GM13977 (cell line): ENCODE measurements at regions not wholly inside any gene's neighbourhood (a gene's known extent, or its start where the extent isn't known, plus 50 kb on each side); places are given as distances from the start of the nearest gene placed in this dataset.
A peak's percentile ranks its signal among the peaks of the same experiment; 100 is the strongest.
"Not testable (repeated sequence)": the region's sequence is repeated elsewhere in the genome, so short reads cannot be mapped to it uniquely, and the experiment has no call there.

ENCODE experiments used
- DNase-seq: peaks from one replicate; pipeline ENCODE4 v3.0.0; 2012; ENCODE audit warnings: low spot score
- in situ Hi-C: fragments of 300-500 bp; cut with MboI; formaldehyde crosslinking; loops from one replicate; pipeline ENCODE4 v1.12.0; 2022; ENCODE audit warnings: low sequenced_read_pairs, low pct_unique_long_range_greater_than_20kb, mixed read lengths, inconsistent platforms; ENCODE audit not compliant: unreplicated experiment
- TF ChIP-seq, protein P1 (sequence below): IDR thresholded peaks from 2 replicates; pipeline ENCODE4 v1.5.1; 2012; ENCODE audit warnings: mild to moderate bottlenecking, control low read depth; ENCODE audit not compliant: insufficient read depth; ENCODE audit errors: extremely low read depth, missing control alignments

DNA sequence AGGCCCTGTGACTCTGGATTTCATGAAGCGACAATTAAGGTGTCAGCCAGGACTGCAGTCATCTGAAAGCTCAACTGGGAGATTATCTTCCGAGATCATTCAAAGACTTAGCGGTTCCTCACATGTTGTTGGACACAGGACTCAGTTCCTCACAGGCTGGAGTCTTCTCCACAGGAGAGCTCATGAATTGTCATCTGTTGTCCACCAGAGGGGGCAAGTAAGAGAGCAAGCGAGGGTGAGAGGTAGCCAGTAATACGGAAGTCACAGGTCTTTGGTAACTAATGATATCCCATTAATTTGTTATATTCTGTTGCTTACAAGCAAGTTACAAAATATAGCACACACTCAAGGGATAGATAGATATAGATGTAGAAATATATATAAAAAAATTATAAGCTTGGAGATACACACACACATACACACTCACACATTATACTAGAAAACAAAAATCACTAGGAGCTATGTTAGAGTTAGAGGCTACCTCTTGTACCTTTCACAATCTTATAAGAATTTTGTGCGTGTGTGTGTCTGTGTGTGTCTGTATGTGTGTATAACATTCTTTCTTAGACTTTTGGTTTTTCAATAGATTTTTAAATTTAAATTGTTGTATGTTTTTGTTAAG, 1695.3 kb downstream of the BRINP3 start:
- DNase-seq = peak; percentile 34
- in situ Hi-C loops = no loop called here

DNA sequence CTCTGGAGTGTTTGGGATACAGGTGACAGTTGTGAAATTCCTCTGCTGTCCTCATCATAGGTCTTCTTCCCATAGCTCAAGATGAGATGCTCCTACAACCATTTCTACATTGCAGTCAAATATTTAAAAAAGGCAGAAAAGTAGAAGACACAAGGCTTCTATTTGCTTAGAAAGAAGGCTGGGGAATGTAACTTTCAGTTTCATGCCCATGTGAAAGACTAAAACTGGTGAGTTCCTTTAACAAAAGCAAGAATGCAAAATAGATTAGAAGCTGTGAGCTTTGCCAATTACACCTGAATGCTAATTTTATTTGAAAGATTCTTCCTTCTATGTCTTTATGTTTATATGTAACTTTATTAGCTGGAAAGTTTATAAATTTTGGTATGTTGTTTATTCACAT, 1682.7 kb downstream of the BRINP3 start:
- in situ Hi-C loops = no loop called here
- no peak for DNase-seq
- TF ChIP-seq, protein P1, sequence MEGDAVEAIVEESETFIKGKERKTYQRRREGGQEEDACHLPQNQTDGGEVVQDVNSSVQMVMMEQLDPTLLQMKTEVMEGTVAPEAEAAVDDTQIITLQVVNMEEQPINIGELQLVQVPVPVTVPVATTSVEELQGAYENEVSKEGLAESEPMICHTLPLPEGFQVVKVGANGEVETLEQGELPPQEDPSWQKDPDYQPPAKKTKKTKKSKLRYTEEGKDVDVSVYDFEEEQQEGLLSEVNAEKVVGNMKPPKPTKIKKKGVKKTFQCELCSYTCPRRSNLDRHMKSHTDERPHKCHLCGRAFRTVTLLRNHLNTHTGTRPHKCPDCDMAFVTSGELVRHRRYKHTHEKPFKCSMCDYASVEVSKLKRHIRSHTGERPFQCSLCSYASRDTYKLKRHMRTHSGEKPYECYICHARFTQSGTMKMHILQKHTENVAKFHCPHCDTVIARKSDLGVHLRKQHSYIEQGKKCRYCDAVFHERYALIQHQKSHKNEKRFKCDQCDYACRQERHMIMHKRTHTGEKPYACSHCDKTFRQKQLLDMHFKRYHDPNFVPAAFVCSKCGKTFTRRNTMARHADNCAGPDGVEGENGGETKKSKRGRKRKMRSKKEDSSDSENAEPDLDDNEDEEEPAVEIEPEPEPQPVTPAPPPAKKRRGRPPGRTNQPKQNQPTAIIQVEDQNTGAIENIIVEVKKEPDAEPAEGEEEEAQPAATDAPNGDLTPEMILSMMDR = no peak

More for the DNA sequence above, 1695.3 kb downstream of the BRINP3 start:
- TF ChIP-seq, protein P1 = peak; percentile 70

DNA sequence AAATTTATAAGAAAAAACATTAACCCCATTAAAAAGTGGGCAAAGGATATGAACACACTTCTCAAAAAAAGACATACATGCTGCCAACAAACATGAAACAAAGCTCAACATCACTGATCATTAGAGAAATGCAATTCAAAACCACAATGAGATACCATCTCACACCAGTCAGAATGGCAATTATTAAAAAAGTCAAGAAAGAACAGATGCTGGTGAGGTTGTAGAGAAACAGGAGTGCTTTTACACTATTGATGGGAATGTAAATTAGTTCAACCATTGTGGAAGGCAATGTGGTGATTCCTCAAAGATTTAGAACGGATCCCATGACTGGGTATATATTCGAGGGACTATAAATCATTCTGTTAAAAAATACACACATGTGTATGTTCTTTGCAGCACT, 1665.5 kb downstream of the BRINP3 start:
- DNase-seq, in situ Hi-C loops: not testable (repeated sequence)

DNA sequence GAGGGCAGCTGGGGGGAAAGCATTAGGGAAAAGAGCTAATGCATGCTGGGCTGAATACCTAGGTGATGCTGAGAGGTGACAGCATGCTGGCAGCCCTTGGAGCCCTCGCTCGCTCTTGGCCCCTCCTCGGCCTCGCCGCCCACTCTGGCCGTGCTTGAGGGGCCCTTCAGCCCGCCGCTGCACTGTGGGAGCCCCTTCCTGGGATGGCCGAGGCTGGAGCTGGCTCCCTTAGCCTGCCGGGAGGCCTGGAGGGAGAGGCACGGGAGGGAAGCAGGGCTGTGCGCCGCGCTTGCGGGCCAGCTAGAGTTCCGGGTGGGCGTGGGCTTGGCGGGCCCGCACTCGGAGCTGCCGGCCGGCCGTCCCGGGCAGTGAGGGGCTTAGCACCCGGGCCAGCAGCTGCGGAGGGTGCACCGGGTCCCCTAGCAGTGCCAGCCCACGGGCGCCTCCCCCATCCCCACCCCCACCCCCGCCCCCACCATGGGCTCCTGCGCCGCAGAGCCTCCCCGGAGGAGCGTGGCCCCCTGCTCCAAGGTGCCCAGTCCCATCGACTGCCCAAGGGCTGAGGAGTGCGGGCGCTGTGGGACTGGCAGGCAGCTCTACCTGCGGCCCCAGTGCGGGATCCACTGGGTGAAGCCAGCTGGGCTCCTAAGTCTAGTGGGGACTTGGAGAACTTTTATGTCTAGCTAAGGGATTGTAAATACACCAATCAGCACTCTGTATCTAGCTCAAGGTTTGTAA, 1664.7 kb downstream of the BRINP3 start:
- DNase-seq, in situ Hi-C loops: not testable (repeated sequence)

DNA sequence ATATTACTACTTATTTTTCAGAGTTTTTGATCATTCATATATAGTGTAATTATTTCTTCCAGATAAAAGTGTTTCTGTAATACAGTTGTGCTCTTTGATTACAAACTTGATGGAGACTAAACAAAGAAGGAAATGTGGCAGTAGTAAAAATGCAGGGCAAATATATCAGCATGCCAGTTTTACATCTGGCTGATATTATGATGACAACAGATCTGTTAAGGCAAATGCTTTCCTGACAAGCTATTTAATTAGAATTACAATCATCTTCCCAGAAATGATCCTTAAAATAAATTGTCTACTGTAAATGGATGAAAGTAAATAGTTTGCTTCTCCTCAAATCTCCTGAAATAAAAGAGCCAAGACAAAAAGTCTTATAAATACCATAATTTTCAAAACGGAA, 1659.8 kb downstream of the BRINP3 start:
- DNase-seq = no peak
- in situ Hi-C loops = no loop called here
- TF ChIP-seq, protein P1 = no peak

DNA sequence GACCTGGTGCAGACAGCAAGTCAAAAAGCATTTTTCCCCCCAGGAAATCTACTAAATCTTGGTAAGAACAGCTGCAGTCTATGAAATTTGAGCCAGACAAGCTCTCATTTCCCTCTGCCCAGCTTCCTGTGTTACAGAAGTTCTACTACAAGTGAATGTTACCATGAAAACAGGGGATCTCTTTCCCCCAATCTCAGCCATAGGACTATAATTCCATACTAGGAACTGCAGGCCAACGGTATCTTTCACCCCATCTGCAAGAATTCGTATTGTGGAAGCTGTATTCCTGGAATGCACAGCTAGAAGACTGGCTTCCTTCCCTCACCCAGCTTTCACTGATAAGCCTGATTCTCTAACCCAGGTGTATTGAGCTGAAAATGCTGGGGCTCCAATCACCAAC, 1655.4 kb downstream of the BRINP3 start:
- no peak for DNase-seq

DNA sequence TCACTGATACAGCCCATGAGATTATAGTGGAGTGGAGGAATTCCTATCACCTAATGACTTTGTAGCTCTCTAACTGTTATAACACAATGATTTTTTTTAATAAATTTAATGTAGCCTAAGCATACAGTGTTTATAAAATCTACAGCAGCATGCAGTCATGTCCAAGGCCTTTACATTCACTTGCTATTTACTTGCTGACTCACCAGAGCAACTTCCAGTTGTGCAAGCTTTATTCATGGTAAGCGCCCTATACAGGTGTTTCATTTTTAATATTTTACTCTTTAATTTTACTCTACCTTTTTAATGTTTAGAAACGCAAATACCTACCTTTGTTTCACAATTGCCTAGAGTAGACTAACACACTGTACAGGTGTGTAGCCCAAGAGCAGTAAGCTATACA, 1652.2 kb downstream of the BRINP3 start:
- in situ Hi-C loops = no loop called here
- TF ChIP-seq, protein P1 = no peak
- no peak for DNase-seq

More for the DNA sequence above, 1655.4 kb downstream of the BRINP3 start:
- TF ChIP-seq, protein P1 = no peak
- in situ Hi-C loops = no loop called here

DNA sequence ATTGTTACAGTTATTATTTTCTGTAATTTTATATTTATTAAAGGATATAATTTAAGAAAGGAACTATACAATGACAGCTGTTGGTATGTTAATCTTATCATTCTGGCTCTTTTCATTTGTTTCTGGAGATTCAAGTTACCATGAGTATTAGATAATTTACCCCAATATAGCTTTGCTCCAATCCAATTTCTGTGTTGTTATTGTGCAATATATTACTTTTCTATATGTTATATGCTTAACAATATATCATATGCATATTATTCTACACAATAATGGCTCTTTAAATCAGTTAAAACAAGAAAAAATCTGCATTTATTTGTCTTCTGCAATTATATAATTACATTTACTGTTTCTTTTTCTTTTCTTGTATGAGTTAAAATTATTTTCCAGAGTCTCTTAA, 1650.9 kb downstream of the BRINP3 start:
- in situ Hi-C loops = no loop called here
- TF ChIP-seq, protein P1 = no peak
- no peak for DNase-seq
